Renal cortical epithelial cell (primary cell): ENCODE measurements at regions not wholly inside any gene's neighbourhood (a gene's known extent, or its start where the extent isn't known, plus 50 kb on each side); places are given as distances from the start of the nearest gene placed in this dataset.

ENCODE experiments used
- DNase-seq: peaks from one replicate; pipeline ENCODE4 v3.0.0-alpha.2; 2011; ENCODE audit warnings: low read depth

DNA sequence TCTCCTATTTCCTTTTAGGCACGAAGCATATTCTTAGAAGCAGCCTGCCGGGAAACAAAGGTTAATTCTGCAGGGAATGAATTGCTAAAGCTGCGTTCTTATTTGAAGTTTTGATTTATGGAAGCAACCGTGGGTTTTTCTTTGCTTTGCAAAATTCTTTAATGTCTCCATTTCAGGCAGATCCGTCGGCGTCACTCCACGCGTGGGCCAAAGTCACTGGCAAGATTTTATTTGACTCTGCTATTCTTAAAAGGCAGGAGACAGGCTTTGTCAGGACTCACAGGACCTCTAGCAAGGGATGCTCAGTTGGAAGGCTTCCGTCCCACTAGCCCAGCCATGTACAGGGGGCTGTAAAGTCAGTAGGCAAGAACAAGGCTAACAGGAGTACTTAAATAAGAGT lies 387.3 kb upstream of the XYLT1 start:
- DNase-seq: no peak

DNA sequence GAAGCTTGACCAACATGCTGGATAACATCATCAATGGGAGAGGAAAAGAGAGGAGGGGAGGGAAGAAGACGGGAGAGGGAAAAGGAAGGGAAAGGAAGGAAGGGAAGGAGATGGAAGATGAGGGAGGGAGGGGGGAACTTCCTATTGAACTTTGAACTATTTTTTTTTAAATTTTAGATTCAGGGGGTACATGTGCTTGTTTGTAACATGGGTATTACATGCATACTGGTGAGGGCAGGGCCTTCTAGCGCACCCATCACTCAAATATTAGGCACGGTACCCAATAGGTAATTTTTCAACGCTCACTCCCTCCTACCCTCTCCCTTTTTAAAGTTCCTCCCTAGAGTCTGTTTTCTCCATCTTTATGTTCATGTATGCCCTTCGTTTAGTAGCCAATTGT lies 383.2 kb upstream of the XYLT1 start:
- no peak for DNase-seq

DNA sequence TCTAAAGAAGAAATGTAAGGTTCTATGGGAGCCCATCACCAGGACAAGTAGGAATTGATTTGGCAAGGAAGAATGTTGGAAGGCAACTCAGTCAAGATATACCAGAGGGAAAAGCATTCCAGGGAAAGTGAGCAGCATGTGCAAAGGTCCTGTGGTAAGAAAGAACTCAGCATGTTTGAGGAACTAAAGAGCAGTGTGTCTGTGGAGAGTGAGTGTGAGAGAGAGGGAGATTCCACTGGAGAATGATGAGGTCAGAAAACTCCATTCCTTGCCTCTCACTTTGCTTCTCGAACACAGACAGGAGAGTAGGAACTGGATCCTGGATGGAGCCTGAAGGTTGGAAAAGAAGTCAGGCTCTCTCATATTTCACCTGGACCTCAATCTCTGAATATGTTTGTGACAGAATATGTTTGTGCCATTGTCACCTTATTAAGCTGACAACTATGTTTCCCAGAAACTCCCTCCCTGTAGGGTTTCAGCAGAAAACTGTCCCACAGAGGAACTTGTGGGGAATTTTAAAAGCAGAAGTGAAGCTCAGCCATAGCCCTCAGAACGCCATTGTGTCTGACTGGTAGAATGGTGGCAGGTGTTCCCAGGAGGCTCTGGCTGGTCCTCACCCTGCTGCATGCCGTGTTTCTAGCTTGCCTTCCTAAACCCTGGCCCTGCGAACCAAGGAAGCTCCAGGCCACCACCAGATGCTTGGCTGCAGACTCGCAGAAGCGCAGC lies 382.4 kb upstream of the XYLT1 start:
- DNase-seq: no peak

DNA sequence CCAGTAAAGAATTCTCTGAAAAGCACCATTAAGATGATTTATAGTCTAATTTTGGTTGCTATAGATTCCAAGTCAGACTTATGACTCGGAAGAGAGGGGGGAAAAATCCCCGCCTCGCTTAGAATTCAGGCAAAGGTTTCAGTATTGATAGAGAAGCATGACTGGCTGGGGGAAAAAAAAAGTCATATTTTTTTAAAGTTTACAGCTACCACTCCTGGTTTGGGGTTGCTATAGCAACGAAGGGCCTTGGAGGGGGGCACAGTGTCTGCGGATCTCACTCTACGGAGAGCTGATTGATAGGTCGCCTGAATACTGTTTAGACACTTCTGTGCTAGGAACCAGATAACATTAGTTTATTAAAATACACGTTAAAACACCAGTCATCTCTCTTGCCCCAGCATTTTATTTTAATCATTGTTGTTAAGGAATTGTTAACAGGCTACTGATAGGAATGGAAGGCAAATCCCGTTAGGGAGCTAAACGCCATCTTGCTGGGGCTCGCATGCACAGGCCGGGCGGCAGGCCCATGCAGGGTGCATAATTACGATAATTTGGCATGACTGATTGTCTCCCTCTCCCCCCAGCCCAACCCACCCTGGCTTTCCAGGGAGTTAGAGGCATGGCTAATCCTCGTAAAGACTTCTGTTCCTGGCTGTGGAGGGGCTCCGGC lies 380.0 kb upstream of the XYLT1 start:
- DNase-seq: no peak

DNA sequence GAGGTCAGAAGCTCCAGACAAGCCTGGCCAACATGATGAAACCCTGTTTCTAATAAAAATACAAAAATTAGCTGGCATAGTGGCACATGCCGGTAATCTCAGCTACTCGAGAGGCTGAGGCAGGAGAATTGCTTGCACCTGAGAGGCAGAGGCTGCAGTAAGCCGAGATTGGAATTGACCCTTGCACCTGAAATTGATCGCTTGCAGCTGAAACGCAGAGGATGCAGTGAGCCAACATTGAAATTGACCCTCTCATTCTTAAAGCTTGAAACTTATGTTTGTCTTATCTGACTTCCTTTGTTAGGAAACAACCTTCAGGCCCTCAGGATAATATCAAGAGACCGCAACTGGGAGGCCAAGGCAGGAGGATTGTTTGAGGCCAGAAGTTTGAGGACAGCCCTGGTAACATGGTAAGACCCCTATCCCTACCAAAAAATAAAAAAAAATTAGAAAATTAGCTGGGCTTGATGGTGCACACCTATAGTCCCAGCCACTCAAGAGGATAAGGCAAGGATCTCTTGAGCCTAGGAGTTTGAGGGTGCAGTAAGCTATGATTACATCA lies 376.6 kb upstream of the XYLT1 start:
- no peak for DNase-seq

DNA sequence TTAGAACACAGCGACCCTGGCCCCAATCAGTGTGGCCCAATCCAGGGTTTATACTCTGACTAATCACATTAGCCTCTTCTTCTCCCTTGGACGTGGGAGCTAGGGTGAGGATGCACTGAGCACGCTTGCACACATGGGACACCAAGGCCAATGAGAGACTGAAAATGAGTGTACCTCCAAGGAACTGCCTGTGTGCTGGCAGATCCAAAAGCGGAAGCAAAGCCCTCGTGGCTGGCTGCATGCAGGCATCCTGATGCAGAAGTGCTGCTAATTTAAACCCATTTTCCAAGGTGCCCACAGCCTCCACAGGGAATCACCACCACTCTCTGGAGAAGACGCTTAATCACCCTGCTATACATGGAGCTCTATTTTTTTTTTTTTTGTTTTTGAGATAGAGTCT lies 375.3 kb upstream of the XYLT1 start:
- no peak for DNase-seq

DNA sequence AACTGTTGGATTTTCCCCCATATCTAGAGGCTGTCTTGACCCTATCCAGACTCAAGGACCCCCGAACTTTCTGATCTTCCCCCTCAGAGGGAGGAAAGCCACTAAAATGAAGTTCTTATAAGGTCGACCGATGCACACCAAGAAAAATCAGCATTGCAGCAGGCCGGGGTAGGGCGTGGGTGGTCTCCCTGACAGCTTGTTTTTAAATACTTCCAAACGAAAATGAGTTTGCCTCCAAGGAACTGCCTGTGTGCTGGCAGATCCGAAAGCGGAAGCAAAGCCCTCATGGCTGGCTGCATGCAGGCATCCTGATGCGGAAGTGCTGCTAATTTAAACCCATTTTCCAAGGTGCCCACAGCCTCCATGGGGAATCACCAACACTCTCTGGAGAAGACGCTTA lies 374.3 kb upstream of the XYLT1 start:
- DNase-seq: no peak

DNA sequence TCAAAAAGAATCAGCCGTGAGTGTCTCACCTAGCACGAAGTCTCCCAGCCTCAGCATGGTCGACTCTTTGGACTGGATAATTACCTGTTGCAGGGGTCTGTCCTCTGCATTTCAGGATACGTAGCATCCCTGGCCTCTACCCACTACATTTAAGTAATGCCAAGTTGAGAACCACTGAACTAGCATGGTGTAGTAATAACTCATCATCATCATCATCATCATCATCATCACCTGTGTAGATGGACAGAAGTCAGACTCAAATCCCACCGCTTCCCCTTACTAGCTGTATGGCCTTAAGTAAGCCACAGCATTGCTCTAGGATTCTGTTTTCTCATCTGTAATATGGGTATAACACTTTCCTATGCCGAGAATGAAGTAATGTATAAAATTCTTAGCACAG lies 373.1 kb upstream of the XYLT1 start:
- no peak for DNase-seq

DNA sequence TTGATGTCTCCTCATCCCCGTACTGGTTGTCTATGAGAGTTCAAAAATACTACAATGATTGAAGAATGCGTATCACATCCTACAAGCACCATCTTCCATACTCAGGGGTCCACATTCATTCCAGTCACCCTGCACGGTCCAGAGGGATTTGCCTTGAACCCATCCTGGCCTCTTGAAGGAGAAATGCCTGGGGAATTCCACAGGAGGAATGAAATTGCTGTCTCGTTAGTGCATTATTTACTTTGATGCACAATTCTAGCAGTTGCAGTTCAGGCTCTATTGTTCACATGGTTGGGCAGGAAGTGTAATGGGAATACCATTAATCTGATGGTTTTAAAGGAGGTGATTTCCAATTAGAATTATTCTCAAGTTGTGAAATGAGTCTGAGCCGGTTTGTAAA lies 369.1 kb upstream of the XYLT1 start:
- DNase-seq: no peak

DNA sequence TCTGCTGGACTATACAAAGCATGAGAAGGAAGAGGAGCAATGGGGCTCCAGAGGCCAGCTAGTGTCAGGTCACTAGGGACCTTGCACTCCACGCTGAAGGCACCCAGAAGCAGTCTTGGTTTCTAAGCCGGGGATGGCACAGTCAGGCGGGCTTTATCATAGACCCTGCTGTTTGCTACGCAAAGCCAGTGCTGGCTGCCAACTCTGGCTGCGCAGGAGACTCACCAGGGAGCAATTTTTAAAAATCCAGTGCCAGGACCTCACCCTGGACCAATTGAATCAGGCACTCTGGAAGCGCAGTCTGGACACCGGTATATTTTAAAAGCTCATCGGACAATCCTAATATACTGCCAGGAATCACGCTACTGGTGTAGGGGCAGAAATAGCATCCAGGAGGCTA lies 368.5 kb upstream of the XYLT1 start:
- no peak for DNase-seq

DNA sequence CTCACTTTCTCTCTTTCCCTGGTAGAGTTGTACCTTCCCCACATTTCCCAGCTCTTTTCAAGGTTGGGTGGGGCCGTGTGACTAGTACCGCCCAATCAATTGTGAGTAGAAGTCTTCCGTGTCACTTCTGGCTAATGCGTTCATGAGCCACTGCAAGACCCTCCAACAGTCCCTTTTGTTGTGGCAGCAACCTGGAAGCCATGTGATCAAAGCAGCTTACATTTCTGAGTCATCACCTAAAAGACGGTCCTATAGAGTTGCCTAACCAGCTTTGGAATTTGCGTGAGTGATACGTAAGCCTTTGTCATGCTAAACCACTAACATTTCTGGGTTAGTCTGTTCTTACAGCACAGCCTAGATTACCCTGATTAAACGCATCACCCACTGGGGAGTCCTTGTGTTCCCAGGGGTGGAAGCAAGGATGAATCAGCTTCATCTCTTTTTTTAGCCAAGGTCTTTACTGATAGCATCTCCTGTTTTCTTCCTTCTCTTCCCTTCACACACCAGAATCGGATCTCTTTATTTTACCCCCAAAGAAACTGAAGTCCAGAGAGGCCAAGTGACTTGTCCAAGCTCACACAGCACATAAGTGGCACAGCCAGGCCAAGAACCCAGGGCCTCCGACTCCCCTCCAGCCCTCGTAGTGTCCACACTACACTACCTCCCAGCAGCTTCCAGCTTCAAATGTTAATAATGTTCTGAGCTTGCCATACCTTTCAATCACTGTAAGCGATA lies 366.3 kb upstream of the XYLT1 start:
- DNase-seq: no peak

DNA sequence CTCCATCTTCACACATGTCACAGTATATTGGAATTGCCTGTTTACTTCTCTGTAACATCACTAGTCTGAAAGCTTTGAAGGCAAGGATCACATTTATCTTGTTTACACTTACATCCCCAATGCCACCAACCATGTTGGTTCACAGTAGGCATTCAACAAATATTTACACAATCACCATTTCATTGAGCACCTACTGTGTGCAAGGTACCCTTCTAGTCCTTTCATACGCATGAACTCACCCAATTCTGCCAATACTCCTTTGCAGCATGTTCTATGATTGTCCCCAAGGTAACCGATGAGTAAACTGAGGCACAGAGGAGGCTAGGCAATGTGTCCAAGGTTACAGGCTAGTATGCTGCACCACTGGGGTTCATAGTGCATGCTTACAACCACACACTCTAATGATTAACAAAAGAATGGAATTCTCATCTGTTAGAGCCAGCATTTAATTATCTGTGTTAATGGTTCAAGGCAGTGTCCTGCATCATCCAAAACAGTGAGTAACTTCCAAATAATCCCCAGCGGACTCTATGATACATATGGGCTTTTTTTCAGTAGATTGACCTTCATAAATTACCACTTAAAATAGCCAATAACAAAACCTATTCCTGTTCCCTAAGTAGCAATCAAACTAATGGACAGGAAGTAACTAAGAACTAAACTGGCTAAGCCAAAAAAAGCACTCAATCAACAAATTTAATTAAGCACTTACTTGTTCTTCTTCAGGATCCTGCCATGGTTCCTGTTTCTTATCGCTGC lies 364.5 kb upstream of the XYLT1 start:
- no peak for DNase-seq

DNA sequence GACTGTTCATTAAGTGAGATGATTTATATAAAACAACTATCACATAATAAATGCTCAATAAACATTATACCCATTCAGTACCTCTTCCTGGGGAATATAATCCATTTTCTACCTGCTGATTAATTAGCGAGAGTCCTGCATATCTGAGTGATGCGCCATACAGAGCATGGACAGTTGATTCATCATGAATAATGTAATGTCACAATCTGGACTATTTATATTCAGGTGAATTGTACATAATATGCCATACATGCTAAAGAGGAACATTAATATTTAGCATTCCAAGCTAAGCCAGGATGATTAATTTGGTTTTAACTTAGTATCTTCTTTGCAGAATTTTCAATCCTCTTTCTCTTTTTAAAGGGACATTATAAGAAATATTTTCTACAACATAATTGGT lies 362.0 kb upstream of the XYLT1 start:
- no peak for DNase-seq

DNA sequence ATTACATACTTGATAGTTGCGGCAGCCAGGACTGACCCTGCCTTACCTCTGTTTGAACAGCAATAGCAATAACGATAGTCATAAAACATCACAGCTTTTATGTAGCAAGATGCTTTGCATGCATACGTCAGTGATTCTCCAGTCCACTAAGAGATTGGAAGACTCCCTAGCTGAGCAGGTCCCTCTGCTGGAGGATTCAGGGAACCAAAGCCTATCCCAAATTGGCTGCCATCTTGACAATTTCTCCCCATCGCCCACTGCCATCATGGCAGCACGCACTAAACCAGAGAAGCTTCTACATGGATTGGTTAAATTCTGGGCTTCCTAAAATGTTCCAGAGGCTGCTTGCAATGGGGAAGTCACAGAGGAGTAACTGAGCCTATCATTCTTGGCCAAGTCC lies 360.6 kb upstream of the XYLT1 start:
- DNase-seq: no peak

DNA sequence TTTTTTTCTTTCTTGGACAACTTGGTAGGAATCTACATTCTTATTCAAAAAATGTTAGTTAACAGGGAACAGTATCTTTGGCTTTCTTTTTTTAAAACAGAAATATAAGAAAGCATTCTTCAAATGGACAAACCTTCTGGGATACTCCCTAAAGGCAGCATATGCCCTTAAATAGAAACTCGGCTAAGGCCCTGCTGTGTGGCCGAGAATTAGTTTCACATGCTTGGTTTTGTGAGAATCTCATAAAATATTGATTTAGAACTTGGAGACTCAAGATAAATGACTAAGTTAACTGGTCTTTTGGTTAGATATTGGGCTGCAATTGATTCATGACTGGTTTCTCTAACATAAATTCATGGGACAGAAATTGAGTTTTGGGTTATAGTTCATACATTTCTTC lies 359.9 kb upstream of the XYLT1 start:
- DNase-seq: no peak

DNA sequence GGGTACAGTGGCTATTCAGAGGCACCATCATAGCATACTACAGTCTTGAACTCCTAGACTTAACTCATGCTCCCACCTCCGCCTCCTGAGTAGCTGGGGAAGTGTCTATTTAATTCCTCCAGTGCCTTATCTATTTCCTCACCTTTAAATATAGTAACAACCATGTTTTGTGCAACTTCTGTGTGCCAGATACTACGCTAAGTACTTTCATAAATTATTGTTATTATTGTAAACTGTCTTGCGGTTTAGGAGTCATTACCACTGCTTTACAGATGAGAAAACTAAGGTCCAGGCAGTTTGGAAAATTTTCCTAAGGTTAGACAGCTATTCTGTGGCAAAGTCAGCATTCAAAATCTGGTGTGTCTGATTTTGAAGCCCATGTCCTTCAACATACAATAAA lies 359.1 kb upstream of the XYLT1 start:
- DNase-seq: no peak

DNA sequence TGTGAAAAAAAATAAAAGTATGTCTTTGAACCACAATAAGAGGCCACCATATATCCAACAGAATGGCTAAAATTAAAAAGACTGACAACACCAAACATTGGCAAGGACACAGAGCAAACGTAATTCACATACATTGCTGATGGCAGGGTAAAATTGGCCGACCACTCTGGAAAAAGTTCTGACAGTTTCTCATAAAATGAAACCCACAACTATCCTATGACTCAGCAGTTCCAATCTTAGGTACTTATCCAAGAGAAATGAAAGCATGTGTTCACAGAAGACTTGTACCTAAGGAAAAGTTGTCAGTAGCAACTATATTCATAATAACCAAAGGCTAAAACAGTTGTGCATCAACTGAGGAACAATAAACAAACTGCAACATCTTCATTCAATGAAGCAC lies 357.3 kb upstream of the XYLT1 start:
- DNase-seq: no peak

DNA sequence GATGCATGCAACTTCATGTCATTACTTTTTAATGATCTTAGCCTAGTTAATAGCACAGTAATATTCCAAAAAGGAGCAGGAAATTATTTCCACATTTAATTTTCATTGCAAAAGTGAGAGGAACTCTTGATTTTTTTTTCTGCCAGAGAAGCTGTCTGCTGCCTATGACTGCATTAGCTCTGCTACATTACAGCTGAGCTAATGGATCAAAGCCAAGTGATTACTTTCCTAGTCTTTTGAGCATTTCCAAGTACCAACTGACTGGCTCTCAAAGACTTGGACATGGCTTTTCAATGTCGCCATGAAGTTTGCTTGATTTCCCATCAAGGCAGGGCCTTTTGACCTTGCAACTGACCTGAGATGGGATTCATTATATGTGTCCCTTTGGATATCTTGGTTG lies 356.6 kb upstream of the XYLT1 start:
- DNase-seq: no peak

DNA sequence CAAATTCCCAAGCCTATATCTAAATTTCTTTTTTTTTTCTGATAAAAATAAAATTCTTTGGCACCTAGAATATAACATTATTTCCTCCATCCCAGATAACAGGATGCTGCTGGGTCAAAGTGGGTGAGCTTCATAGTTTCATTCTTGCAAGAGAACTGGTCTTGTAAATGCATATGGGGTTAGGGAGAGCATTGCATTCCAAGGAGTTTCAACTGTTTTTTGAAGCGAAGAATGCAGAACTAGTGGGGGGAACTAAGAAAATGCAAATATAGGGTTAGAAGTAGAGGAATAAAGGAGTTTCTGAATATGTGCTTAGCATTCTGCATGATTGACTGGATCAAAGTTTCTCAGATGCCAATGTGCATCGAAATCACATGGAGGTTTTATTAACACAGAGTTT lies 347.2 kb upstream of the XYLT1 start:
- no peak for DNase-seq

DNA sequence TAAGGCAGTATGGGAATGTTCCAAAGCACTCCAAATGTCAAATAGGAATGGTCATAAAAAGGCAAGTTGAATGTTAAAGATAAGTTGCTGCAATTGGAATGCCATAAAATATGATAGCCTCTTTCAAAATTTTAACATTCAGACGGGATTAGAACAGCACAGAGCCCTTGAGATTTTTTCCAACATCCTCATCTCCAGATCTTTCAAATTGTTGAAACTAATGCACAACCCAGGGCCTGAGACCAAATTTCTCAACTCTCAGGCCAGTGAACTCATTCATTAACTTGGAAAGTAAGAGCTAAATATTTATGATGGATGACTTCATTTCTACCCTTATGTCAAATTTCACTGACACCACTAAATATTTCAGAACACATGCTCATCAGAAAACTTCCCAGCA lies 346.5 kb upstream of the XYLT1 start:
- no peak for DNase-seq

DNA sequence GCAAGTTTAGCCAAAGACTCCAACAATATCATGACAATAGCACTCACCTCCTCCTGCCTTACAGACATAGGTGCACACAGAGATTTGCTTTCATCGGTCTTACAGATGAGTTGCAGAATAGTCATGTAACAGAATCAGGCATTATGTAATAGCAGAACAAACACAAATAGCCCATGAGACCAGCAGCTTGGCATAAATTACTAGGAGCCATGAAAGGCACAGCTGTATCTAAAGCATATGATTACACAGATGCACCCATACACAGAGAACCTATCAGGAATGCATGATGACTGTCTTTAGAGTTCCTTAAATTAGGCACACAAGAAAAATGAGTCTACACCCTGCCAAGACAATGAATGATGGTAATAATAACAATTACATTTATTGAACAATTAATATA lies 342.0 kb upstream of the XYLT1 start:
- DNase-seq: no peak

DNA sequence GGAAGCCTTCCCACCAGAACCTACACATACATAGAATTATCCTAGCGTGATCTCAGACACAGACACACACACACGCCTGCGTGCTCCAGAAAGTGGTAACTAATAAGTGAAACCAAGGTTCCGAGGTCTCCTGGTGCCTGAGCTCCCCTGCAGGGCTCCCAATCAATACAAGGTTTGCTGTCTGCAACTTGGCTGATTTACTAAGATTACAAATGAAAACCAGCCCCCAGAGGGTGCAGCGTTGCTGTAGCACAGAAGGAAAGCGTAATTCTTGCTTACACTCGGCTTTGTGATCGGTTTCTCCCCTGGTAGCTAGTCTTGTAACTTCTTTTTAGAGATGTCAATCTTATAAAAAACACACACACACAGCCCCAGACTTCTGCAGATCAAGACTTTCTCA lies 334.1 kb upstream of the XYLT1 start:
- no peak for DNase-seq
